ENCODE measurements at regions not wholly inside any gene's neighbourhood (a gene's known extent, or its start where the extent isn't known, plus 50 kb on each side); places are given as distances from the start of the nearest gene placed in this dataset.
"Not testable (repeated sequence)": the region's sequence is repeated elsewhere in the genome, so short reads cannot be mapped to it uniquely, and the experiment has no call there.

DNA sequence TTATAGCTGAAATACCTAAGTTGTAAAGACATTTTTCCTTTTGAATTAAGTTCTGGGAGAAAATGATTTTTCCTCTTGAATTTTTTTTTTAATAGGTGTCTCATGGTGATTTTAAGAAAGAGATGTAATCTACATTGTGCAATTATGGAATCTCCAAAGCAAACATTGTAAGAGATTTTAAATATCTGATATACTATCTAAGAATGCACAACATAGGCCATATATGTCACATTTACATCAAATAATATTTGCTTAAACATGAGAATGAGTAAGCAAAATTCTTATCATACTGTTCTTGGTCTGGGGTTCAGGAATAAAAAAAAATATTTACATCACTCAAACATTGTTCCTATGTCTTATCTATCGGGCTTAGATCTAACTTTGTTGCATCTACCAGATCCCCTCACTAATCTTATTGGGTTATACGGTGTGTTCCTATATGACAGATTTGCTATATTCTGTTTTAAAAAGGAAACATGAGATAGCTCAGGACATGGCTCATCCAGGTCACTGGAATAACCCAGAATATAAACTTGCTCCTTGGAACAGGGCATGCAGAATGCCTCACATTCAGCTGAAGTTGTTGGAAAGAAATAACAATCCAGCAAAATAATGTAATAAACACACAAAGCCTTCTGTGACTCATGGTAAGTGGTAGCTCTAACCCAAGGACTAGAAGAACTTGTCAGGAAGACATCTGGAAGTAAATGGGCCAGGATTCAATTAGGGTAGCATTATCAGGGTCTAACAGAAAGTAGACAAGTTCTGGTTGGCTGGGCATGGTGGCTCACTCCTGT is 794.7 kb downstream of the IPMK start:
- DNase-seq: no peak

- DNase-seq: no peak
Measured at GRCh38 chr10:57468894-57469432, 798.7 kb downstream of the IPMK start.

DNA sequence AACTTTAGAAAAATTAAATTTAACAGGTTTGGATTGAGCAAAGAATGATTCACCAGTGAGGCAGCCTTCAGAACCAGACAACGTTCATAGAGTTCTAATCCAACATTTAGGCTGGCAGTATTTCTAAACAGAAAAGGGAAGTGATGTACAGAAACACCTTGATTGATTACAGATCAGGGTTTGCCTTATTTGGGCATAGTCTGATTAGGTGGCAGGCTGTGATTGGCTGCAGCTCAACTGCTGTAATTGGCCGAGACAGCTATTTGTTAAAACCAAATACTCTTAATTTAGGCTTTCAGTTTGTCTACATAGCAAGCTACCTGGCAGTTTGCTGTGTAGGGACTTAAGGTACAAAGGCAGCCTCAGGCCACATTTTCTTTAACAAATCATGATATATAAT is 802.5 kb downstream of the IPMK start:
- no peak for DNase-seq

DNA sequence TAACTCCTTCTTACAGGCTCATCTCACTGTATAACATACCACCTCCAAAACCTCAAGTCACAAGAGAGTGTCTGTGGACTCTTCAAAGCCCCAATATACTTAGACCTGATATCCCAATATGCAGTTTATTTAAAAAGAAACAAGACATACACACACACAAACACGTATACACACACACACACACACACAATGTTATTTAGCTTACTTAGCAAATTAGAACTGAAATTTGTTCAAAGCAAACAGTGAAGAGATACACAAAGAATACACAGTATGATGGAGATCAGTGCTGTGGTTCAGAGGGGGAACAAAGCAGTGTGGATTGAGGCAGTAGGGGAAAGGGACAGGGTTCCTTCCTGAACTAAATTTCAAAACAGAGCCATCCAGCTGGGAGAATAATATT is 807.2 kb downstream of the IPMK start:
- DNase-seq: no peak

DNA sequence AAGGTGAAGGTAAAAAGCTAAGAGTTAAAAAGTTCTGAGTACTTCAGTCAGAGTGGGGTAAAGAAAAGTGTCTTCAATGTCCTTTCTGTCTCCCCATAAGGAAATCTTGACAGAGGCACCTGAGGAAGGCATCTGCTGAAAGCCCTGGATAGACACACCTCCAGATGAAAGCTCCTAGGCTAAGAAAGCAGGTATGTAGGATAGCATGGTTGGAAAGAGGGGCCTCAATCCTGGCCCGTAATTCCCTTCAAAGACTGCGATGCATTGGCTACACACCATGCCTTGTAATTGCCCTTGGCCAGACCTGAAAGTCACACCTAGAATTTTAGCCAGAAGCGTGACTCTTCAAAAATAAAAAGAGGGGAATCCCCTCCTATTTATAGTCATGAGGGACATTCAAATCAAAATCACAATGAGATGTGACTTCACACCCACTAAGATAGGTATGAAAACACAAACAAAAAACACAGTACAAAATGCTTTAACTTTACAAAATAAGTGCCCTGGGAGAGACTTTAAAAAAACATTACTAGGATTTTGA is 809.7 kb downstream of the IPMK start:
- no peak for DNase-seq

GRCh38 chr10:57430376-57430775 is 837.3 kb downstream of the IPMK start:
- DNase-seq: no peak

DNA sequence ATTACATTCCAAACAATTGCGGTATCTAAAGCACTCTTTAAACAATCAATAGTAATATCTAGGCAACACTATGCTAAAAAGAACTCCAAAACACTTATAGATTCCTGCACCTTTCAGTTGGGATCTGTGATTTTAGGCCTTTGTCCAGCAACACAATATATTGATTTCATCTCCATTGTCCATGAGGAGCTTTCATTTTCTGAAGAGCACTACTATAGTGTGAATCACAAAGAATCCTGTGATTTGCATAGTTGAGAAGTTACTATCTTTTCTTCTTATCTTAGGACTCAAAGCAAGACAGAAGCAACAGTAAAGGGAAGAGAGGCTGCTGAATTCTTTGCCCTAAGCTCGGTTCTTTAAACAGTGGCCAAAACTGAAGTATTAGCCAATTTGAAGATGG is 846.8 kb downstream of the IPMK start:
- no peak for DNase-seq

GRCh38 chr10:57418476-57418875 is 849.2 kb downstream of the IPMK start:
- DNase-seq: no peak

- DNase-seq: no peak
Measured at GRCh38 chr10:57395923-57396322, 871.8 kb downstream of the IPMK start.

DNA sequence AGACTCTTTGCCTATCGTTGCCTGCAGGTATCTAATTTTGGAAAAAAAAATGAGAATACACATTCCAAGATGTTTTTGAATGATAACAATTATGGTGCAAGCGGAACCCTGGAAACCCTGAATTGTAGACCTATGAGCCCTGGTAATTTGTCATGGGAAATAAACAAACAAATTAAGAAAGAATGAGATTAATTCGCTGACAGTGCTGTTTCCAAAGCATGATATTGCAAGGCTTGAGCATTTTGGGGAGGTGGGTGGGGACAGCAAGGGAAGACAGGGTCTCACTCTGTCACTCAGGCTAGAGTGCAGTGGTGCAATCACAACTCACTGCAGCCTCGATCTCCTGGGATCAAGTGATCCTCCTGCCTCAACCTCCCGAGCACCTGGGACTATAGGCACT is 900.3 kb downstream of the IPMK start:
- DNase-seq: no peak

DNA sequence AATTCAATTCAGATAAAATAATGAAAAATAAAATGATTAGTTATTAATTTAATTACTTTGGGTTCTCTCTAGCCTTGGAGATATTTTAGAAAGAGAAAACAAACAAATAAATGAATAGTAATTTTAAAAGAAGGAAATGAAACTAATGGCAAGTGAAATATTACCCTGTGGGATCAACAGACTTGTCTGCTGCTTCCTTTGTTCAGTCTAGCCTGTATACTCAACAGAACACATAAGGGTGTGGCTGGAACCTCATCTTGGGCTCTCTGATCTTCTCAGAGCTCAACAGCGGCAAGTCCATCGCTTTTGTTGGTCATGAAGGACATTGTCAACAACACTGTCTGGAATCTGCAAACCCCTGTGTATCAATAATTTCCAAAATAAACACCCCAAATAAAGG is 904.9 kb downstream of the IPMK start:
- no peak for DNase-seq

GRCh38 chr10:57353403-57354003 is 914.2 kb downstream of the IPMK start:
- DNase-seq: no peak

GRCh38 chr10:57351076-57351475 is 916.6 kb downstream of the IPMK start:
- DNase-seq: no peak

GRCh38 chr10:57341294-57341693 is 926.4 kb downstream of the IPMK start:
- DNase-seq: no peak

GRCh38 chr10:57338823-57339558 is 928.7 kb downstream of the IPMK start:
- DNase-seq: peak in 1 of 2 donors; percentile 31

DNA sequence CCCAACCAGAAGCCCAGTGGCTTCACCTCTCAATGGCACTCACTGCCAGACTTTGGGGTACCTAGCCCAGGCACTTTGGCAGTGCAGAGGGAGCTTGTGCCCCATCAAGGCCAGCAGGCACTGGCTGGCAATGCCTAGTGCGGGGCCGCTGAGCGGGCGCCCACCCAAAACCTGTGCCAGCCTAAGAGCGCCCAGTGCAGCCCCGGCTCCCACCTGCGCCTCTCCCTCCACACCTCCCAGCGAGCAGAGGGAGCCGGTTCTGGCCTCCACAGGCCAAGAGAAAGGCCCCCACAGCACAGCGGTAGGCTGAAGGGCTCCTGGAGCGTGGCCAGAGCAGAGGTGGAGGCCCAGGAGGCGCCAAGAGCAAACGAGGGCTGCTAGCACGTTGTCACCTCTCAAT is 930.8 kb downstream of the IPMK start:
- no peak for DNase-seq

DNA sequence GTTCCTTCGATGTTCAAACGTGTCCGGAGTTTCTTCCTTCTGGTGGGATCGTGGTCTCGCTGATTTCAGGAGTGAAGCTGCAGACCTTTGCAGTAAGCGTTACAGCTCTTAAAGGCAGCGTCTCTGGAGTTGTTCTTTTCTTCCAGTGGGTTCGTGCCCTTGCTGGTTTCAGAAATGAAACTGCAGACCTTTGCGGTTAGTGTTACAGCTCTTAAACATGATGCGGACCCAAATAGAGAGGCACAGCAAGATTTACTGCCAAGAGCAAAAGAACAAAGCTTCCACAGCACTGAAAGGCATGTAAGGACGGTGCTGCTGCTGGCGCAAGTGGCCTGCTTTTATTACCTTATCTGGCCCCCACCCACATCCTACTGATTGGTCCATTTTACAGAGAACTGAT is 931.4 kb downstream of the IPMK start:
- no peak for DNase-seq

DNA sequence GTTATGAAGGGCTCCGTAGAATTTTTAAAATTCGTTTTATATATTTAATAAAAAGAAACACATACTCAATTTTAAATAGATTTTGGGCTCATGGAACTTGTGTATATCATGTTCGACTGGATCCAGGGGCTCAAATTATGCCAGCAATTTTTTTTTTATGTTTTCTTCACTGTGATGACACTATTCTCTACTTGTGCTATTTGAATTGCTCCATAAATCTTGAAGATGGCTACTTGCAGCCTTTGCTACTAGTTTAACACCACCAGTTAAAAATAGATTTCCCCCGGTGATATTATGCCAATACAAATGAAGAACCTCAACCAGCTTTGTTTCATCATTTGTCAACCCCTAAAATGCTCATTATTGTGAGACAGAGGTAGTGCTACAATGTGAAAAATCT is 933.2 kb downstream of the IPMK start:
- DNase-seq: no peak

DNA sequence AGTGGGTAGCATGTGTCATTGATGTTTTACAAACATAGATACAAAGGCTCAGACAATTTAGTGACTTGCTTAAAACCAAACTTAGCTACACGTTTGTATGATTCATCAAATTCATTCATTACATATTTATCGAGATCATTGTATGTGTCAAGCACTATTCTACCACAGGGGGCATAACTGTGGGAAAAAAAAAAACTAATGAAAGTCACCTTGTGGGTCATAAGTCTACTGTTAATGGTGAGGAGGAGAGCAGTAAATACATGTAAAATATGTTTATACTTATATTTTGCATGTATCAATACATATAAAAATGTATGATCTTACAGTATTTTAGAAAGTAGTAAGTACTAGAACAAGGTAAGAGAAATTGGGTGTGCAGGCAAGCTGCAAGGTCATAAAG is 933.8 kb downstream of the IPMK start:
- DNase-seq: no peak

DNA sequence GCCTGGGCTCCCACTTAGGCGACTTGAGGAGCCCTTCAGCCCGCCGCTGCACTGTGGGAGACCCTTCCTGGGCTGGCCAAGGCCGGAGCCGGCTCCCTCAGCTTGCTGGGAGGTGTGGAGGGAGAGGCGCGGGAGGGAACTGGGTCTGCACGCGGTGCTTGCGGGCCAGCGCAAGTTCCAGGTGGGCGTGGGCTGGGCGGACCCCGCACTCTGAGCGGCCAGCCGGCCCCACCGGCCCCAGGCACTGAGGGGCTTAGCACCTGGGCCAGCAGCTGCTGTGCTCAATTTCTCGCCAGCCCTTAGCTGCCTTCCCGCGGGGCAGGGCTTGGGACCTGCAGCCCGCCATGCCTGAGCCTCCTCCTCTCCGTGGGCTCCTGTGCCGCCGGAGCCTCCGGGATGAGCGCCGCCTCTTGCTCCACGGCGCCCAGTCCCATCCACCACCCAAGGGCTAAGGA is 946.3 kb downstream of the IPMK start:
- DNase-seq: not testable (repeated sequence)

DNA sequence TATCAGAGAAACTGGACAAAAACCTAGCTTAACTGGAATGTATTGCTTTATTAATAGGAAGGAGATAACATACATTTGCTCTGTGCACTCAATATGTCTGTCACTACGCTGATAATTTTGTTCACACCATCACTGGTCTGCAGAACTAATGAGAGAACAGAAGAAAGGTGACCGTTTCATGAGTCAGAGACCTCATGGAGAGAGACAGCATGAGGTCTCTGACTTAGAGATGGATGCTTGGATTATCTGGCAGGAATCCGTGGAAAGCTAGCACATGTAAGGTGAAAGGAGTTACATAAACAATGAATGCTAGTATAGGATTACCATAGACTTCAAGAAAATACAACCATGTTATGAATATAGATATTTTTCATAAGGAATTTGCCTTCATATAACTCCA is 947.3 kb downstream of the IPMK start:
- DNase-seq: no peak

GRCh38 chr10:57314046-57314445 is 953.0 kb upstream of the ZWINT start:
- DNase-seq: no peak

DNA sequence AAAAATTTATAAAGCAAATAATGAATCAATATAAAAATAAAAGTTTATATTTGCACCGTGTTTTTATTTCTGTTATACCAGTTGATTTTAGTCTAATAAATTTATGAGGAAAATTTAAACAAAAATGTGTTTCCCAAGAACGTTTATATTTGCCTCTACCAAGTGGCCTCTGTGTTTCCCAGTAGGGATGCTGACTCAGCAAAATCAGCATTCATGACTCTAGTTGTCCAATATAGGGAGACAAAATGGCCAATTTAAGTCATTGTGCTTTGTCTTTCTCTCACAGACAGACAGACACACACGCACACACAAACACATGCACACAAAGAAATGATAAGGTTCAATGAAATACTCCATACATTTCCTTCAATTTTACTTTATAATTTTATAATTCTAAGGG is 942.5 kb upstream of the ZWINT start:
- no peak for DNase-seq

- DNase-seq: no peak
Measured at GRCh38 chr10:57300718-57301117, 939.7 kb upstream of the ZWINT start.
